HUES6 (cell line): ENCODE measurements at regions not wholly inside any gene's neighbourhood (a gene's known extent, or its start where the extent isn't known, plus 50 kb on each side); places are given as distances from the start of the nearest gene placed in this dataset.

ENCODE experiments used
- H3K27ac ChIP-seq: 2 replicates; pipeline ENCODE4 v1.7.0; 2013; ENCODE audit warnings: low read depth, mild to moderate bottlenecking, low read length, inconsistent platforms
- H3K27me3 ChIP-seq: 2 replicates; pipeline ENCODE4 v1.6.1; 2013; ENCODE audit warnings: low read length; ENCODE audit not compliant: control insufficient read depth, insufficient read depth
- H3K36me3 ChIP-seq: 2 replicates; pipeline ENCODE4 v1.6.1; 2013; ENCODE audit warnings: low read length; ENCODE audit not compliant: control insufficient read depth, insufficient read depth
- H3K4me1 ChIP-seq: 2 replicates; pipeline ENCODE4 v1.6.1; 2013; ENCODE audit warnings: low read length; ENCODE audit not compliant: control insufficient read depth, insufficient read depth
- H3K4me3 ChIP-seq: 2 replicates; pipeline ENCODE4 v1.5.1; 2013; ENCODE audit warnings: low read depth, low read length
- H3K9ac ChIP-seq: one replicate; pipeline ENCODE4 v1.6.1; 2013; ENCODE audit warnings: mild to moderate bottlenecking, low read length
- H3K9me3 ChIP-seq: 2 replicates; pipeline ENCODE4 v1.6.1; 2013; ENCODE audit warnings: low read depth, low read length; ENCODE audit not compliant: control insufficient read depth, insufficient read depth

DNA sequence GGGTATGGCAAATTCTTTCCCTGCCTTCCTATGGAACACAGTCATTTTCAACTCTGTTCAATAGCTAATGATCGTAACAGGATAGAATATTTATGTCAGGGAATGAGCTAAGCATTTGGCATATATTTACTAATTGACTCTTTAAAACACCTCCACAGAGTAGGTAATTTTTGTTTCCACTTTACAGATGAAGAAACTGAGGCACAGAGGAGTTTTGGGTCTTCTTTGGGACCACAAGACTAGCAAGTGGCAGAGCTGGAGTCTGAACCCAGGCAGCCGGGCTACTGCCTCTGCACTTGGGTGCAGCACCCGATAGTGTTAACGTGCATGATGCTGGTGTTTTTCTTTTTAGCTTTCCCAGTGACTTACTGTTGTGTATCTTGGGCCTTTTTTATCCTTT, 384.0 kb downstream of the SFMBT2 start:
- Histone ChIP-seq H3K9me3 (no peaks in the 10 kb centered on the region), H3K27ac (no peak overlapping the region), H3K4me1 (no peaks in the 10 kb centered on the region), H3K36me3 (no peaks in the 10 kb centered on the region), H3K9ac (no peak overlapping the region), H3K27me3 (no peaks in the 10 kb centered on the region), H3K4me3 (no peak overlapping the region)

DNA sequence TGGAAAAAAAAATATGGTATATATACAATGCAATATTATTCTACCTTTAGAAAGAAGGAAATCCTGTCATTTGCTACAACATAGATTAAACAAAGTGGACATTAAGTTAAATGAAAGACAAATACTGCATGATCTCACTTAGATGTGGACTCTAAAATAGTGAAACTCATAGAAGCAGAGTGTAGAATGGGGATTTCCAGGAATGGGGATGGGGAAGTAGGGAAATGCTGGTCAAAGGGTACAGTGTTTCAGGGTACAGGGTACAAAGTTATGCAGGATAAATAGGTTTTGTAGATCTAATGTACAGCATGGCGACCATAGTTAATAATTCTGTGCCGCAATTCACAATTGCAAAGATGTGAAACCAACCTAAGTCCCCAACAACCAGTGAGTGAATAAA, 385.5 kb downstream of the SFMBT2 start:
- Histone ChIP-seq H3K27ac (no peak overlapping the region), H3K27me3 (no peaks in the 10 kb centered on the region), H3K4me3 (no peak overlapping the region), H3K9ac (no peak overlapping the region), H3K4me1 (no peaks in the 10 kb centered on the region), H3K9me3 (no peaks in the 10 kb centered on the region), H3K36me3 (no peaks in the 10 kb centered on the region)

DNA sequence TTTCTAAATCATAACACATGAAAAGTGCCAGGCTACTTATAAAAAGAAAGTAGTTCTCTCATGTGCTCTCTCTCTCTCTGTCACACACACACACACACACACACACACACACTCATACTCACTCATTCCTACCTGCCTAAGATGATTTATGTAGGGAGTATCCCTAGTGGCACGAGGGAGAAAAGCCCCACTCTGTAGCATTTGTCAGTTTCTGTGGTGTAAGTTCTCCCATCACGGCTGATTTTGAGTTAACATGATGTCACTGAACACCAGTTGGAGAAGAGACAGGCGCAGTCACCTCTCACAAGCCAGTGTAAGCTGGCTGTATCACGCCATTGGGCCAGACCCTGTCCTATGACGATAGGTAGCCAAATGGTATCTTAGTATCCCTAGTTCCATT, 395.4 kb downstream of the SFMBT2 start:
- no peaks in the 10 kb centered on the region for H3K27me3 ChIP-seq
- H3K27ac ChIP-seq: no peak overlapping the region
- no peak overlapping the region for H3K9ac ChIP-seq
- H3K36me3 ChIP-seq: no peaks in the 10 kb centered on the region
- no peaks in the 10 kb centered on the region for H3K4me1 ChIP-seq
- peaks cover 5% of the 10 kb centered on the region; the same call in 1 of the 2 replicates for H3K9me3 ChIP-seq
- no peak overlapping the region for H3K4me3 ChIP-seq

DNA sequence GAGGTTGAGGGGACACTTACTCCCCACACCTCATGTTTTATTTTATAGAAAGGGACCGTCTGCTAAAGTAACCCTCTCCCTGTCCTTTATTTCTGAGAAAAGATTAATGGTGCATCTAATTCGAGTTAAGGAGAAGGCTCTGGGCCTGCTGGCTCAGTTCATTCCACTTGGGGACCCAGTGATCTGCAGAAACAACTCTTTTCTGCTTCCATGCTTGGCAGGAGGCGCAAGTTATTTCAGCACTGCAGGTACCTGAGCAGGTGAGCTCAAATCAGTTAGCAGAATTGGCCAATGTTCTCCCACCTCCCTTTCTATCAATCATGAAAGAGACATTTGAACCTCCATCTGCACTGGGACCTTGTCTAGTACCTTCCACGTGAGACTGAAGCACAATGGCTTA, 396.1 kb downstream of the SFMBT2 start:
- no peak overlapping the region for H3K27ac ChIP-seq
- H3K9ac ChIP-seq: no peak overlapping the region
- peaks cover under 1% of the 10 kb centered on the region; the same call in 1 of the 2 replicates for H3K9me3 ChIP-seq
- no peak overlapping the region for H3K4me3 ChIP-seq
- H3K27me3 ChIP-seq: no peaks in the 10 kb centered on the region
- H3K36me3 ChIP-seq: no peaks in the 10 kb centered on the region
- no peaks in the 10 kb centered on the region for H3K4me1 ChIP-seq

DNA sequence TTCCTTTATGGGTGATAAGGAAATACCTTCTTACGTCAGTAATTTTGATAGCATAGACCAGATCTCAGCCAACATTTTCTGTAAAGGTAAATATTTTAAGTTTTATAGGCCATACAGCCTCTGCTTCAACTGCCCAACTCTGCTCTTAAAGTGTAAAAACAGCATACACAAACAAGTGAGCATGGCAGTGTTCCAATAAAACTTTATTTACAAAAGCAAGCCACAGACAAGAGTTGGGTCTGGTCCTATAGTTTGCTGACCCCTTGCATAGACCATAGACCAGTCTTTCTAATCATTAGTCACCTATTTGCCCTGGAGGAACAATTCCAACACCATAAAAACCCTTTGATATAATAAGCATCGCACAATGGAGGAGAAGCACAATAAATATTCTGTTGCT, 398.8 kb downstream of the SFMBT2 start:
- H3K9ac ChIP-seq: no peak overlapping the region
- no peak overlapping the region for H3K27ac ChIP-seq
- H3K27me3 ChIP-seq: no peaks in the 10 kb centered on the region
- no peaks in the 10 kb centered on the region for H3K36me3 ChIP-seq
- H3K4me3 ChIP-seq: no peak overlapping the region
- H3K9me3 ChIP-seq: no peaks in the 10 kb centered on the region
- H3K4me1 ChIP-seq: no peaks in the 10 kb centered on the region

DNA sequence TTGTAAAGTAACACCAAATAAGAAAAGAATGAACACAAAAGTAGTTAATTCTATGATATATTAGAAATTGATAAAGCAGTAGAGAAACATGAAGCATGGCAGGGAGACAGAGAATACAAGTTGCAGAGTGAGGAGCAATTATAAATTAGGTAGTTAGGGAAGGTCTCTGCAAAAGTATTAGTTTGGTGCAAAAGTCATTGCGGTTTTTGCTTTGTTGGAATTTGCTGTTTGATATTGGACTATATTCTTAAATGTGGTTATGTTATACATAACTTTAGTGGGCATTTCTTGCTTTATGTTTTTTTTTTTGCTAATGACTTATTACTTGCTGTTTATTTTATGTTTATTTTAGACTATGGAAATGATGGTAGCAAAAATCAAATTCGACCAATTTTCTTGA, 402.2 kb downstream of the SFMBT2 start:
- H3K4me1 ChIP-seq: no peaks in the 10 kb centered on the region
- no peak overlapping the region for H3K4me3 ChIP-seq
- H3K9ac ChIP-seq: no peak overlapping the region
- H3K27me3 ChIP-seq: no peaks in the 10 kb centered on the region
- H3K9me3 ChIP-seq: no peaks in the 10 kb centered on the region
- H3K36me3 ChIP-seq: no peaks in the 10 kb centered on the region
- no peak overlapping the region for H3K27ac ChIP-seq

DNA sequence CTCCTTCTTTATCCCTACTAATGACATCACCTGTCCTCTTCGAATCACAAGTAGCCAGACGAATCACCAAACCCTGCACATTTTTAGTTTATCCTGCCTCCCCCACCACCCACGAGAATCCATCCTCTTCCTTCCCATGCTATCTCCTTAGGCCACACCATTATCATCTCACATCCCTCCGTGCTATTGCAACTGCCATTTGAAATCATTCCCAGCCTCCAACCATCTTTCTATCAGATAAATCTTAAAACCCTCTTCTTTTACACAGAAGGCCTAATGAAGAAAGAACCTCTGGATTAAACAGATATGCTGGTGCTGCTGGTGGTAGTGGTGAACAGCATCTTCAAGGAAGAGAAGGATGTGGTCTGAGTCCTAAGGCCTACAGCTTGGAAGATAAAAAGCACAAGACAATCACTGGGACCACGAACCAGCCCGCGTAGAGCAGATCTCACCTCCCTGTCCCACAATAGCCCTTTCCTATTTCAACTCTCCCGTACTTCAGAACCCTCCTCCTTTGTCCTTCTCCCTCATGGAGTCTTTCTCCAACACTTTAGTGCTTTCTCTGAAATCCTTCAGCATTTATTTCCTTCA, 403.1 kb downstream of the SFMBT2 start:
- no peak overlapping the region for H3K27ac ChIP-seq
- no peak overlapping the region for H3K4me3 ChIP-seq
- H3K9me3 ChIP-seq: no peaks in the 10 kb centered on the region
- H3K27me3 ChIP-seq: no peaks in the 10 kb centered on the region
- no peaks in the 10 kb centered on the region for H3K4me1 ChIP-seq
- no peak overlapping the region for H3K9ac ChIP-seq
- no peaks in the 10 kb centered on the region for H3K36me3 ChIP-seq

DNA sequence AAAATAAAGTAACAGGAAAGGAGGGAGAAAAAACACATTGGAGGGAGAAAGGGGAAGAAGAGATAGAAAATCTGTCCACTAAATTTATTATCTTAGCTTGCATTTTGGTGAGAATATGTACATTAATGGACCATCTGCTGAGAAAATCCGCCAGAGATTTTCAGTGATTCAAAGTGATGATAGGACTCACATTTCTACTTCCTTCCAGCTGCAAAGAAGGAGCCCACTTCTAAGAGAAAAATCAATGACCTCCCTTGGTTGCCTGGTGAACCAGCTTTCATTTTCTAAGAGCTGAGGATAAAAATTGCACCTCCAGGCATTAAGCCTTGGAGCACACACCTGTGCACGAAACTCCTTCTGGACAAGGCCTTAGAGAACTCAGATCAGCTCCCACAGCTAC, 404.3 kb downstream of the SFMBT2 start:
- H3K36me3 ChIP-seq: no peaks in the 10 kb centered on the region
- no peak overlapping the region for H3K9ac ChIP-seq
- no peak overlapping the region for H3K4me3 ChIP-seq
- H3K4me1 ChIP-seq: no peaks in the 10 kb centered on the region
- H3K9me3 ChIP-seq: no peaks in the 10 kb centered on the region
- H3K27ac ChIP-seq: no peak overlapping the region
- H3K27me3 ChIP-seq: no peaks in the 10 kb centered on the region

DNA sequence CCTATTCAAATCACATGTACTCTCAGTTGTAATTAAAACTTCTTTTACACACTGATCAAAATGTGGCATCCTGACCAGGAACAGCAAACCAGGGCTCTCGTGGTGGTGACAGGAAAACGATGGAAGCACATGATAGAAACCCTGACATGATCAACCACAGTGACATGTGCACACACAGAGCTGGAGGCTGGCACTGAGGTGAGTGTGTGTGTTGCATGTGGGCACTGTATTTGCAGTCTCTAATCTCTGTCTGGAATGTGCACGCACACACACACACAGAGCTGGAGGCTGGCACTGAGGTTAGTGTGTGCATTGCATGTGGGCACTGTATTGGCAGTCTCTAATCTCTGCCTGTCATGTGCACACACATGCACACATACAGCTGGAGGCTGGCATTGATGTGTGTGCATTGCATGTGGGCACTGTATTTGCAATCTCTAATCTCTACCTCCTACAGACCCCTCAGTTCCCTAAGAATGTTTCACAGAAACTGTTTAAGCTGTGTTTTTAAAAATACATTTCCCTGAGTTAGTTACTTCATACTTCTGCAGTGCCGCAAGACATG, 406.9 kb downstream of the SFMBT2 start:
- H3K27me3 ChIP-seq: no peaks in the 10 kb centered on the region
- H3K9ac ChIP-seq: no peak overlapping the region
- no peaks in the 10 kb centered on the region for H3K9me3 ChIP-seq
- no peak overlapping the region for H3K4me3 ChIP-seq
- no peaks in the 10 kb centered on the region for H3K36me3 ChIP-seq
- H3K27ac ChIP-seq: no peak overlapping the region
- H3K4me1 ChIP-seq: no peaks in the 10 kb centered on the region

DNA sequence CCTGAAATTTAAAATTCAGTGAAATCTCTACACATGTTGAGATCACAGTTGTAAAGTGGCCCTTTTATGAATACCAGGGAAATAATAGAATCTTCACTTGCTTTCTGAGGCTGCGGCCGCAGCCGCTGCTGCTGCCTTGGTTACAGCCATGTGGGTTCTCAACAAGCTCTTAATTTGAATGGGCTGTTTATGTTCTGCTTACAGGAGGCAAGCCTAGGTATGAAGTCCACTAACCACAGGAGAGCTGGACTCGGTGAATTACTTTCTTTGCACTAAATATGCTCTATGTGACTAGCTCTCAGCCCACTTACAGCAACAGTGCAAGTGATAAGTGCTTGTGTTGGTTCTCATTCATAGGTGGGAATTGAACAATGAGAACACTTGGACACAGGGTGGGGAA, 410.8 kb downstream of the SFMBT2 start:
- Histone ChIP-seq H3K27me3 (no peaks in the 10 kb centered on the region), H3K9me3 (no peaks in the 10 kb centered on the region), H3K4me3 (no peak overlapping the region), H3K36me3 (no peaks in the 10 kb centered on the region), H3K9ac (no peak overlapping the region), H3K4me1 (no peaks in the 10 kb centered on the region), H3K27ac (no peak overlapping the region)

DNA sequence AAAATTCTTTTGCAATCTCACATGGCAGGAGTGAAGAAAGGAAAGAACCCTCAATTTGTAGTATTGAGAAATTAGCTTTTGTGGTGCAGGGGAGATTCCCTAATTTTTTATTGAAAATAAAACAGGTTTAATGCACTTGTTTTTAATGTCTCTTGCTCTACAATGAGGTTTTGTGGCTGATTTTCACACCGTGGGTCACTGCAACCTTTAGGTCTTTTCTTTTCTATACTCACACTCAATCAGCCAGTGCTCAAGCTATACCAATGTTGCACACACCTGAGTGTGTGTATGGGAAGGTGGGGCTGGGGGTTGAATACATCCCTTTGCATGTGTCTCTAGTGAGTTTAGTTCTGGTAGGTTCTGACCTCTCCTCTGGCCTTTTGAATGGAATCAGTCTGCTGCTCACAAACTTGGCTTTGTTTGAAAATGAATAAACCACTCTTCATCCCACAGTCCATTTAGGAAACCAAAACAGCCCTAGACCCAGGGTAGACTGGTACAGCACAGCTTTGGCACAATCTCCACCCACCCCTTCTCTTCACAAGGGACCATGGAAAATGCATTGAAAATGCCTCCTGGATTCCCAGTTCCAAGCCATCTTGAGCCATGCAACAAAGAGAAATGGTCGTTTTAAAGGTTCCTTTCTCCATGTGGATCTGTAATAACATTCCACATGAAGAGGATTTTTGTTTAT, 411.5 kb downstream of the SFMBT2 start:
- no peaks in the 10 kb centered on the region for H3K27me3 ChIP-seq
- H3K9me3 ChIP-seq: no peaks in the 10 kb centered on the region
- no peaks in the 10 kb centered on the region for H3K4me1 ChIP-seq
- no peaks in the 10 kb centered on the region for H3K36me3 ChIP-seq
- no peak overlapping the region for H3K27ac ChIP-seq
- H3K4me3 ChIP-seq: no peak overlapping the region
- no peak overlapping the region for H3K9ac ChIP-seq
